HG02678 (cell line): ENCODE measurements at regions not wholly inside any gene's neighbourhood (a gene's known extent, or its start where the extent isn't known, plus 50 kb on each side); places are given as distances from the start of the nearest gene placed in this dataset.

Experiments used
- ATAC-seq: cut with Tn5 transposase; IDR thresholded peaks from one replicate; pipeline ENCODE4 v1.9.1; 2021; ENCODE audit warnings: mild to moderate bottlenecking, moderate library complexity; ENCODE audit not compliant: unreplicated experiment

DNA sequence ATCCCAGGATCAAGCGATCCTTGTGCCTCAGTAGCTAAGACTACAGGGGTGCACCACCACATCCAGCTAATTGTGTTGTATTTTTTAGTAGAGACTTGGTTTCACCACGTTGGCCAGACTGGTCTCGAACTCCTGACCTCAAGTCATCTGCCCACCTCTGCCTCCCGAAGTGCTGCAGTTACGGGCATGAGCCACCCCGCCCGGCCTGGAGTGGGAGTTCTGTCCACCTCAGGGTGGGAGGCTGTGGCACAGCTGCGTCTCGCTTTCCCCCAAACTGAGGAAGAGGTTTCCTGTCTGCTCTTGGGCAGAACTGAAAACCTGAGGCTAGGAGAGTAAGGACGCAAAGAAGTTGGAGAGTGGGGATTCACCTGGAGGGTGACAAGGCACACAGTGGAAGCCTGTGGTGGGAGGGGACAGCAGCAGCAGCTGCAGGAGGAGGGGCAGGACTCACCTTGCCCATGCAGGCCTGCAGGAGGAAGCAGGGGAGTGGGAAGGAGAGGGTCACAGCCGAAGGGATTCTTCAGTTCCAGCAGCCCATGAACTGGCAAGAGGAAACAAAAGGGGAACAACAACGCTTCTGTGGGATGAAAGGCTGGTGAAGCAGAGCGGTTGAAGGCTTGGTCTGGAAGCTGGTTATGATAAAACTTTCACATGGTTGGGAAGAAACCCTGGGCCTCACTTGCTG lies 181.4 kb downstream of the GAS1 start:
- no peak for ATAC-seq

GRCh38 chr9:86764671-86765343 lies 182.5 kb downstream of the GAS1 start:
- ATAC-seq: no peak

GRCh38 chr9:86764221-86764624 lies 183.1 kb downstream of the GAS1 start:
- no peak for ATAC-seq

- ATAC-seq: no peak
Measured at GRCh38 chr9:86763791-86764190, 183.5 kb downstream of the GAS1 start.

GRCh38 chr9:86757382-86757720 lies 190.0 kb downstream of the GAS1 start:
- ATAC-seq: no peak

DNA sequence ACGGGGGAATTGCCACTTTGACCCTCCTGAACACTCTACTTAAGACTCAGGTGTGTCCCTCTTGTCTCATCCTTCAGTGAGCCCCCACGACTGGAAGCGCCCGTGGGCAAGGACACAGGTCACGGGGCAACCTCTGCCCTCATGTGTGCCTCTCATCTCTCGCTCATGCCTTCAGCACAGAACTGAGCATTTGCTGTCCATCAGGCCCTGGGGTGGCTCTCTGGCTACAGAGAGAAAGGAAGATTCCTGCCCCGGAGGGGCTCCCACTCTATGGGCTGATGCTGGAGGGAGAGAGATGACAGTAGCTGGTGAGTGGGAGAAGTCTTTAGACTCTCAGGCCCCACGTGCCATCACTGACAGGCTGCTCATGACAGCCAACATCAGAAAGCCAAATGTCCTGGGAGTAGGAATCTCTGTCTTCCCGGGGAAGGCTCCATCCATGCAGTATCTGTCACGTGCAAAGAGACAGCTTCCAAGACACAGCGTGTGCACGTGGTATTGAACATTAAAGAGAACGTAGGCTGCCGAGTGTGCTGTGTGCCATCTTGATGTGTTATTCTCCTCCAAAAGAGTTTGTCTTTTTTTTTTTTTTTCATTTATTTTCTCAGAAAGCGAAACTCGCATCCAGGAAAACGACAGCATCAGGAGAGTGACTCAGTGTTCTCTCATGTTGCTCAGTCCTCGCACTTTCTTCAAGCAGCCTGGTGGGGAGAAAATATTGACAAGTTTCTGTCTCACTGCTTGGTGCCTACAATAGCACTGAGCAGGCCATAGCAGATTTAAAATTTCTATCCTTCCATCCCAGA lies 190.5 kb downstream of the GAS1 start:
- ATAC-seq: no peak

GRCh38 chr9:86755561-86755941 lies 191.8 kb downstream of the GAS1 start:
- no peak for ATAC-seq

DNA sequence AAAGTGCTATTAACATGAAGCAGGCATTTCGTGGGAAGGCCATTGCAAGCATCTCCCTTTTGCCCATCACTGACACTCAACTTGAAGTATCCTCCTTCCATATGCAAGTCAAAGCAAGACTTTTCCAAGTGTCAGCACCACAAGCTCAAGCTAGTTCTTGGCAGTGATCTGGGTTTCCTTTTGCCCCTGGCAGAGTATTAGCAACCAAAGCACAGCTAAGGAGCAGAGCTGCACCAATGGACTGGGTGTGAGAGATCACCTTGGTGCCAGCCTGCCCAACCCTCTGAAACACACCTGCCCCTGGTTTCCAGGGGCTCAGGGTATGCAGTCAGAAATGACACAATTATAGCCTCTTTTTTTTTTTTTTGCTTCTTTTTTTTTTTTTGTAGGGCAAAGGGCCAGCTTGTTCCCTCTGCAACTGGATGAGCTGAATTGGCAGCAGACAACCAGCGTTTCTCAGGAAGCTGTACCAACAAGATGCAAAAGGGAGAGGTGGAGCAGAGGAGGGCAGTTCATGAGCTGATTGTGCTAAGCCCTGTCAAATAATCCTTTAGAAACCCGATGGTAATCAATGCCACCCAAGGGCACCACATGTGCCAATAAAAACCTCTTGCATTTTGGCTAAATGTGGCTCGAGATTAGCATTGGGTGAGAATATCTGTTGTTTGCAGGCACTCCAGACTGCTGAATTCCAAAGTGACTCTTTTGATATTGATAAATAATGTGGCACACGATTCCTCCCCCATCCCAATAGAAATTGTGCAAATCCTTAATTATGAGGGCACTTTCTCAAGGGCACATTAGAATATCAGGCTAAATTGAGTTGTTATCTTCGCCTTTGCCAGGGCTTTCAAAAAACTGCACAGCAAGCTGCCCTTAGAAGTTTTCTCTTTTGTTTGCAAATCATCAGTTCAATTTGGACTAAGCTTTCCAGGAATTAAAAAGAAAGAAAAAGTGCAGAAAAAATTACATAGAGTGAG lies 192.4 kb downstream of the GAS1 start:
- ATAC-seq: no peak

- ATAC-seq: no peak
Measured at GRCh38 chr9:86753836-86754235, 193.5 kb downstream of the GAS1 start.

GRCh38 chr9:86752733-86753132 lies 194.6 kb downstream of the GAS1 start:
- ATAC-seq: no peak

- ATAC-seq: no peak
Measured at GRCh38 chr9:86751956-86752355, 195.3 kb downstream of the GAS1 start.

- ATAC-seq: no peak
Measured at GRCh38 chr9:86751207-86751606, 196.1 kb downstream of the GAS1 start.

DNA sequence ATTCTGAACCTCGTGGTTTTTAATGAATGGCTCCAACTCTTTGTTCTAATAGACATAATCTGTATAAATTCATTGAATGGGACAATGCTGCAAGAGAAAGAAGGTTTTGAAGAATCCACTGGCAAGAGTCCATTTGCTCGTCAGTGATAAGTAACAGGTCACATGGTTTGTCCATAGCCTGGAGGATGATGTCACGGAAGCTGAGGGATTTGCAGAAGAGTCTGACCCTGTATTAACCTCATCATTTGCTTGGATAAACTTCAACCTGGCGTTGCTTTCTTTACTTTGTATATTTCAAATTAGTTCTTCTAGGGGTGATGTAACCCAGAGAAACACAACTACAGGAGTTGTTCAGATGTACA lies 197.4 kb downstream of the GAS1 start:
- no peak for ATAC-seq

GRCh38 chr9:86749161-86749893 lies 198.0 kb downstream of the GAS1 start:
- ATAC-seq: no peak

DNA sequence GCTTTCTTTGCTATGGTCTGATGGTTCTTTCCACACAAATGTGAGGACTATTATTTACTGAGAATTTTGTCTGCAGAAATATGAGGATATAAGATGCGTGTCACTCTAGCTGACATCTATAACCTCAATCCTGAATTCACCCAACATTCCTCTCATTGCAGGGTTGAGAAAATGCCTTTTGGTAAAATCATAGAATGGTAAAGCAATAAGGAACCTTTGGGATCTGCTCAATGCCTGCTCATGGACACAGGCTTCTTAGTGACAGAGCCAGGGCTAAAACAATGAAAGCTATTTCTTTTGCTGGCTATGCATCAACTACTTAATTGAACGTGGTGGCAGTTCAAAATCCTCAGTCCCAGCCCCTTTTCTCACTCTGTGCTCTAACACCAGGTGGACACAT lies 199.6 kb downstream of the GAS1 start:
- no peak for ATAC-seq

- ATAC-seq: no peak
Measured at GRCh38 chr9:86741311-86742208, 205.7 kb downstream of the GAS1 start.

DNA sequence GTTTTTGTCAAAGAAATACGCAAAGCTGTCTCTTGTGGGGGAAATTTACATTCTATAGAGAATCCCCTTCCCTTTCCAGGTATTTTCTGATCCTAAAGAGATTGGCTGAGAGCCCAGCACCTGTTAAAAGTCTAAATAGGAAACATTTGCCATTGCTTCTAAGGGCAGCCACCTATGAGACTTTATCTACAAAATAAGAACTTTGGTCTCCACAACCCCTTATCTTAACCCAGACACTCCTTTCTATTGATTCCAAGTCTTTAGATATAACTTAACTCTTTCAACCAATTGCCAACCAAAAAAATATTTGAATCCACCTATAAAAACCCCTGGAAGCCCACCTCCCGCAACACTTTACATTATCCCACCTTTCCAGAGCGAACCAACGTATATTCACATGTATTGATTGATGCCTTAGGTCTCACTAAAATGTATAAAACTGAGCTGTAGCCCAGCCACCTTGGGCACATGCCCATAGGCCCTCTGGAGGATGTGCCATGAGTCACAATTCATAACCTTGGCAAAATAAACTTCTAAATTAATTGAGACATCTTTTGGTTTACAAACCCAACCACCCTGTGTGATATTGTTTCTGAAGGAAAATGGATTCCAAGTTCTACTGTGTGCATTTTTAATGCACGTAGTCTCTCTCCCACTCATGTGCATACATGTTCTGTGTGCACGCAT lies 211.4 kb downstream of the GAS1 start:
- no peak for ATAC-seq

- no peak for ATAC-seq
Measured at GRCh38 chr9:86734771-86735170, 212.5 kb downstream of the GAS1 start.

DNA sequence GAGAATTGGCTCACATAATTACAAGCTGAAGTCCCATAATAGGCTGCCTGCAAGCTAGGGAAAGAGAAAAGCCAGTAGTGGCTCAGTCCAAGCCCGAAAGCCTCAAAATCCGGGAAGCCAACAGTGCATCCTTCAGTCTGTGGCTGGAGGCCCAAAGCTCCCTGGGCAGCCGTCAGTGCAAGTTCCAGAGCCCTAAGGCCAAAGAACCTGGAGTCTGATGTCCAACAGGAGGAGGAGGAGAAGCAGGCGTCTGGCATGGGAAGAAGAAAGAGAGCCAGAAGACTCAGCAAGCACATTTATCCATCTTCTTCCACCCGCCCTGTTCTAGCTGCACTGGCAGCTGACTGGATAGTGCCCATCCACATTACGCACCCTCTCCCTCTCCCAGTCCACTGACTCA lies 213.4 kb downstream of the GAS1 start:
- no peak for ATAC-seq
